NCI-H146 treated with DMSO at 0.1 percent for 48 hours (cell line): ENCODE measurements at regions not wholly inside any gene's neighbourhood (a gene's known extent, or its start where the extent isn't known, plus 50 kb on each side); places are given as distances from the start of the nearest gene placed in this dataset.
"Not testable (repeated sequence)": the region's sequence is repeated elsewhere in the genome, so short reads cannot be mapped to it uniquely, and the experiment has no call there.

Experiments used
- DNase-seq: peaks from one replicate; lab custom pipeline; 2025; ENCODE audit not compliant: unreplicated experiment; lab: John Stamatoyannopoulos, UW

GRCh38 chr10:65670596-65670995 is 1255.2 kb upstream of the LRRTM3 start:
- not testable (repeated sequence) for DNase-seq

DNA sequence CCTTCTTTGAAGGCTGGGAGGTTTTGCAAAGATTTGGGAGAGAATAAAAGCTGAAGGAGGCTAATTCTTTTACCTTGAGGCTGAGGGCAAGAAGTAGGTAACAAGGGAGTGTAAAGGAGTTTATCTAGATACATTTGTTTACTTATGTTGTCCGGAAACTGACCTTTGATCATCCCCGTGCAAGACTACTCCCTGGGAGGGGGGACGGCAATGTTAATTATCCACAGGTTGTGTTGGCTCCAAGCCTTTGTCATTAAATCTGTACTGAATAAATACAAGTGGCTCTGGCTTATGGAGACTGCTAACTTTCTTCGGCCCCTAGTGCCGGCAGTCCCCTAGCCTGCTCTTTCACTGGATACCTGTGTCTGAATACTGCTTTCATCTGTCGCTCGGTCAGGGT is 1250.6 kb upstream of the LRRTM3 start:
- DNase-seq: no peak

GRCh38 chr10:65684896-65685295 is 1240.9 kb upstream of the LRRTM3 start:
- no peak for DNase-seq

DNA sequence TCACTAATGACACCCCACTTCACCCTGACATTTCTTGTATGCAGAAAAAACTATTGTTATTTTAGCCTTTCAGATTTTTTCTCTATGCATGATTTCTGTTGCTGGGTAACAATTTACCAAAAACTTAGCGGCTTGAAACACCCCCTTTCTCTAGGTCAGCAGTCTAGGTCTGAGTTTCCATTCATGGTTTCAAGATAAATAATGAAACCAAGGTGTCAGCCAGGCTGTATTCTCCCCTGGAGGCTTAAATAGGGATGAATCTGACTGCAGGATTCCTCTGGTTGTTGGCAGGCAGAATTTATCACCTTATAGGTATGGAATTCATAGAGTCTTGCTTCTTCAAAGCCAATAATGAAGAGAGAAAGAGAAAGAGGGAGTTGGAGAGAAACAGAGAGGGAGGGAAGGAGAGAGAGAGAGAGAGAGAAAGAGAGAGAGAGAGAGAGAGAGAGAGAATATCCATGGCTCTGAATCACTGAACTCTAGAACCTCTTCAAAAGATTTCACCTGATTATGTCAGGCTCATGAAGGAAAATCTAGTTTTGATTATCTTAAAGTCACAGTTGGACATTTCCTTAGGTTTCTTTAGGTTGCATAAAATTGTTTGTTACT is 1224.6 kb upstream of the LRRTM3 start:
- DNase-seq: no peak

DNA sequence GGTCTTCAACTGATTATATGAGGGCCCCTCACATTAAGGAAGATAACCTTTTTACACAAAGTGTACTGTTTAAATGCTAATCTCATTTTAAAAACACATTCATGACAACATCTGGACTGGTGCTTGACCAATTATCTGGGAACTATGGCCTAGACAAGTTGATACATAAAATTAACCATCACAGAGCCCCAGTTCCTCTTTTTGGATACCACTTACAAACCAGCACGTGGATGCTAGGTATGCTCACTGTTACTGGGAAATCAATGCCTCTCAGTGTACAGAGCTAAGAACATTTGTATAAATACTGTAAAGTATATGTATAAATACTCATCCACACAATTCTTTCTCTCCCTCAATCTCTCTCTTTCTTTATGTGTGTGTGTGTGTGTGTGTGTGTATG is 1217.8 kb upstream of the LRRTM3 start:
- DNase-seq: no peak

DNA sequence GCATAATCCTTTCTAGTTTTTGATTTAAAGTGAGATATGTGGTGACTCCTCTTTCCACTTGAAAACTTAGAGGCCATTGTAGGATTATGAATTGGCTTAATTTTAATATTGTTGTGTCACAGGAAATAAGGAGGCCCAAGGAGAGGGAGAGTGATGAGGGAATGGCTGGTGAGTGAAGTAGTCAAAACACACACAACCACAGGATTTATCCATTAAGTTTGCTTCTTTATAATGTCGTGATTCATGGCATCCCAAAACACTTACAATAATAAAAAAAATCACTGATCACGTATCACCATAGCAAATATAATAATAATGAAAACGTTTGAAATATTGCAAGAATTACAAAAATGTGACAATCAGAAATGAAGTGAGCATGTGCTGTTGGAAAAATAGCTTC is 1215.5 kb upstream of the LRRTM3 start:
- no peak for DNase-seq

DNA sequence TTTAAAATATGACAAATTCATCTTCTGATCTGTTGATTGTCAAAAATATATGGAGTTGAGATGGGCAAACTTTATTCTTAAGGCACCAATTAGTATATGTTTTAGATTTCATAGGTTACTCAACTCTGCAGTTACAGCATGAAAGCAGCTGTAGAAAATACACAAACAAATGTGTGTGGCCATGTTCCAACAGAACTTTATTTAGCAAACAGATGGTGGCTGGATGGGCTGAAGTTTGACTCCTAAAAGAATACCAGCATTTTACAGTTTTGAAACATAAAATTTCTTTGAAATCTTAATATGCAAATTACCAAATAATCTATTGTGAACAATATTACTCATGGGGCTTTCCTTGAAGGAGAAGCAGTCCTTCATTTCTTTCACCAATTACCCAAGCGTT is 1206.0 kb upstream of the LRRTM3 start:
- DNase-seq: no peak

- no peak for DNase-seq
These were observed 1204.9 kb upstream of the LRRTM3 start for GRCh38 chr10:65720901-65721300.

GRCh38 chr10:65723525-65723924 is 1202.3 kb upstream of the LRRTM3 start:
- DNase-seq: no peak

GRCh38 chr10:65735382-65735781 is 1190.5 kb upstream of the LRRTM3 start:
- DNase-seq: no peak

DNA sequence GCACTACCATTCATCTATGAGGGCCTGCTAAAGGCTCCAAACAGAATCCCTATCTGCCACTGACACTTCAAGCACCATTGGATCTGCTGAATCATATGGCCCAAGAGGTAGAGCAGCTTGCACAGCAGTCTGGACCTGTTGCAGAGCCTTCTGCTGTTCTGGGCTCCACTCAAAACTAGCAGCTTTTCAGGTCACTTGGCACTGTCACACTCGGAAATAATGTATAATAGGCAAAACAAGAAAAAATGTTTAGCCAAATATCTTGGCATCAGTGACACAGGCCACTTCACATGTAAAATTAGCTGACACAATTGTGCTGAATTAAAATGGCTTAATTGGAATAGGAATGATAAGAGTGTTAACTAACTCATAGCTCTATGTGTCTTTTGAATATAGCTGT is 1182.9 kb upstream of the LRRTM3 start:
- no peak for DNase-seq

- DNase-seq: no peak
These were observed 1174.6 kb upstream of the LRRTM3 start for GRCh38 chr10:65751218-65751617.

DNA sequence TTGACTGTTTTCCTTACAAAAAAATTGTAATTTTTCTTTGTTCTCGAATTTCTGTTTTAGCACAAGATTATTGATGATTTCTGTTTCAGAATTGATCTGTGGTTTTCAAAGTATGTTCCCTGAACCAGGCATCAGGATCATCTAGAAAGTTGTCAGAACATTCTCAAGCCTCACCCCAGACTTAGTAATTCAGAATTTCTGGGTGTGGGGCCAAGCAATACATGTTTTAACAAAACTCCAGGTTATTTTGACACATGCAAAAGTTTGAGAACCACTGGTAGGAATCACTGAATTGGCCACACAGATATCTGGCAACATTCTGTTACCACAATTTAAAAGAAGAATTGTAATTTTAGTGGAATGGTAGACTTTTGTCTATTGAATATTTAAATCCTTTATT is 1173.9 kb upstream of the LRRTM3 start:
- DNase-seq: no peak

GRCh38 chr10:65753532-65753931 is 1172.3 kb upstream of the LRRTM3 start:
- no peak for DNase-seq

DNA sequence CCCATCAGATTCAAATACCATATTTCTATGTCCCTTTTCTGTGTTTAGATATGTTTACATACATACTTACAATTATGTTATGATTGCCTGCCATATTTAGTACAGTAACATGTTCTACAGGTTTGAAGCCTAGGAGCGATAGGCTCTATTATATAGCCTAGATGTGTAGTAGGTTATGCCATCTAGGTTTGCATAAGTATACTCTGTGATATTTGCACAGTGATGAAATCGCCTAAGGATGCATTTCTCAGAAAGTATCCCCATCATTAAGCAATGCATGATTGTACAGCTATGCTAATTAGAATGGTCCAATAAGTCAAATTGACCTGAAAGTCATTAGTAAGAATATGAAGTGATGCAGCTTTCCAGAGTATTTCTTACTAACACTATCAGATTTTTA is 1171.7 kb upstream of the LRRTM3 start:
- no peak for DNase-seq

DNA sequence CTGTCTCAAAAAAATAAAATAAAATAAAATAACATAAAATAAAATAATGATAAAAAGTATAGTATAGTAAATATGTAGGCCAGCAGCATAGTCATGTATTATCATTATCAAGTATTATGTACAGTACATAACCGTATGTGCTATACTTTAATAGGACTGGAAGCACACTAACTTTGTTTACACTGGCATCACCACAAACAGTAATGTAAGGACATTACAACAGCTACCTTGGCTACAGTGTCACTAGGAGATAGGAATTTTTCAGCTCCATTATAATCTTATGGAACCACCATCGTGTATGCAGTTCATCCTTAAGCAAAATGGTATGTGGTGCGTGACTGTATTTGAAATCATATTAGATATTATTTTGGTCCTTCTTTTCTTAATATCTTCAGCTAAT is 1163.5 kb upstream of the LRRTM3 start:
- DNase-seq: no peak

DNA sequence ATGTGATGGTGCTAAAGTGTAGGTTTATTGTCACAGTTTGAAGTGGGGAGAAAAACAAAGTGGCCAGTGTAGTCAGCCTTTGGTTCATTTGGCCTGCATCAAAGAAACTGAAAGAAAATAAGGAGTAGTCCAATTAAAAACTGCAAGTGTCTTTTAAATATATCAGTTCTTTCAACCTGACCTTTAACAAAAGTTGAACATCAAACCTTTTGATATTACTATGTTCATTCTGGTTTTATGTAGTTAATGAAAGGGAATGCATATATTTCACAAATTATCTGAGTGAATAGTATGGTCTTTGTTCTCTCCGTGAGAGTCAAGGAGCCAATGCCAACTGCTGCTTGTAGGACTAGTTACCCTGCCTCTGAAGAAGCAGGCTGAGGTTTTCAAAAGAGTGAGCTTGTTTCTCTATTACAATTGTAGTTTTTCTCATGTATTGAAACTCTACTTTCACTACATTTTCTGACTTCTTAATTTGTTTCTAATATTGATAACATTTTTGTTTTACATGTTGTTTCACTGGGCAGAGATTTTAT is 1160.8 kb upstream of the LRRTM3 start:
- DNase-seq: no peak

GRCh38 chr10:65769828-65770227 is 1156.0 kb upstream of the LRRTM3 start:
- DNase-seq: no peak

DNA sequence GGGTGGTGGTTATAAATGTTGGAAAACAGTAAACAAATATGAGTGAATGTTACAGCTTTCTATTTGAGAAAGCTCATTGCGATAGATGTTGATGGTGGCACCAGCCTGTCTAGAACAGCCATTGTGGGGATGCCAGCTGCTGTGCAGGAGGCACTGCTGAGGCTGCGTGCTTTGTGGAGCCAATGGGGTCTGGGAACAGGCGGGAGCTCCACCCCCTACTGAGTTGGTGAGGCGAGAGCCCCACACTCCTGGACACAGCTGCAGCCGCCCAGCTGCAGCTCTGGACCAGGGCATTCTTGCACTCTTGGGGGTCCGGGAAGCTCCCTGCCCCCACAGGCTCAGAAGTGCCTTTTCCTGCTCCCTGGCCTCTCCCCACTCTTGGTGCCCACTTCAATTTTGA is 1147.1 kb upstream of the LRRTM3 start:
- no peak for DNase-seq

GRCh38 chr10:65779985-65780384 is 1145.9 kb upstream of the LRRTM3 start:
- no peak for DNase-seq

GRCh38 chr10:65786279-65786678 is 1139.6 kb upstream of the LRRTM3 start:
- DNase-seq: no peak

DNA sequence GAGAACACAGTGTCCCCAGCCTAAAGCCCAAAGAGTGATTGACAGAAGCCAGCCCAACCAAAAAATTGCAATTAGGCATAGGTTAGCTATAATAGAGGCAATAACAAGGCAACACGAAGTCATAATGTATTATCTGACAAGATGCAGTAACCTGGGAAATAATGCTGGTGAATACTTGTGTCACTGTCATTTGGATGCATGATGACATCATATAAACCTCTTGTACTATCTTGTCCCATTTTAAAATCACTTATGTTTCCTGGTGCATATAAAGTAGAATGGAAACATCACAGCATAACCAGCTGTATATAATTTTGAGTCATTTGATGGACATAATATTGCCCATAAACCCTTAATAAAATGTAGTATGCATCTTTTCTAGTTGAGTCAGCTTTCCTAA is 1138.3 kb upstream of the LRRTM3 start:
- no peak for DNase-seq

DNA sequence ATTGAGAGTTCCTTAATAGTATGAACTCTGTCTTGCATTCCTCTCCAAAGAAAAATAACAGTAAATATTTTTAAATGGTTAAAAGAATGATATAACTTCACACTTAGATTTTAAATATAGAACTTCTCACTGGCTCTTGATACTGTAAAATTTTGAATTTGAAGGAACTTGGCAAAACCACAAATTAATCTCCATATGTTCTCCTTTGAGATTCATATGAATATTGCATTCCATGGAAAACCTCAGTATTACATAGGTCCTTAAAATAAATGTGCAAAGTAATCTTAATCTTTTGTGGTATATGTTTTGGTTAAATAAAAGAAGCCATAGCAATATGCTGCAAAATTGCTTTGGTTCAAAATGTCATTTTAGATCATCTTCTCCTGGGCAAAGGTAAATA is 1137.6 kb upstream of the LRRTM3 start:
- no peak for DNase-seq
